Heart left ventricle (tissue), 13 donors: ENCODE measurements at regions not wholly inside any gene's neighbourhood (a gene's known extent, or its start where the extent isn't known, plus 50 kb on each side); places are given as distances from the start of the nearest gene placed in this dataset.
"Not testable (repeated sequence)": the region's sequence is repeated elsewhere in the genome, so short reads cannot be mapped to it uniquely, and the experiment has no call there.

Source experiments
- CTCF ChIP-seq, 12 donors: fragments of 200-600 bp; sonication (generic) in 4 of 12; IDR thresholded peaks; one replicate each; pipeline versions ENCODE4 v1.5.0 to v1.8.0; 2018 to 2022; ENCODE audit warnings: antibody characterized with exemption in 12 of 12, mild to moderate bottlenecking in 5 of 12
- POLR2A ChIP-seq, 2 donors: fragments of 450-650 bp; IDR thresholded peaks; one replicate each; pipeline ENCODE4 v1.6.1; 2017; ENCODE audit warnings: antibody characterized with exemption in 2 of 2, mild to moderate bottlenecking in 2 of 2, moderate library complexity in 2 of 2
- donor health status: ischemic (EF 13 %, LVEDD 7.1; RV severe dilation, severe dysfunction).
- donor health status: DM: no; HTN: yes; CAD: no.
- donor health status: DM: no; HTN: no; CAD: no.
- donor health status: ischemic (EF 25% LVEDD 6.9; RV normal size, moderate dysfunction).
- donor health status: ischemic (EF 25% LVEDD 5.7; RV mildly dilated, moderate dysfunction).
- donor health status: ischemic (EF 35%, LVEDD 5.7; RV mildly dilated, moderate dysfunction).
- donor health status: nonischemic (EF 11% LVEDD 7.7; RV severe dilation, severe dysfunction).
- donor health status: DM: yes; HTN: yes; CAD: no.
- donor health status: PGD.
- donor health status: ischemic (EF 29% LVEDD 5.4; RV normal size, mild dysfunction).
- donor health status: nonischemic (EF 23%, LVEDD 6.1; RV moderate dilation, normal function).

DNA sequence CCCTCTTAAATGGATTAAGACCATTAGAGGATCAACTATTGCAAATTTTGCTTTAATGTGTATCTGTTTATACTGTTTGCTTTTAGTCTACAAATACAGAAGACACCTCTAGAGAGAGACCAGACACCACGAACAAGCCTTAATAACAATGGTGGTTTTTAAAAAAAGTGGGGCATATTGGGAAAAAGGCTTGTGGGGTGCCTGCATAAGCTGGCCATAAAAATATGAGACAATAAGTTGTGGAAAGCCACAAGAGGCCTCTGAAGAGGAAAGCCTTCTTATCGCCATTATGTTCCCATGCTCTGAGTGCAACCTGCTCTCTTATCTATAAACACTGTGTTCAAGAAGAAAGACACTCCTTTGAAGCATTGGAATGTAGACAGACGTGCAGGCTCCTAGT lies 52.0 kb upstream of the PRSS16 start:
- not testable (repeated sequence) for TF ChIP-seq POLR2A, CTCF (IDR thresholded peaks at IDR 0.05)
